ENCODE measurements at regions not wholly inside any gene's neighbourhood (a gene's known extent, or its start where the extent isn't known, plus 50 kb on each side); places are given as distances from the start of the nearest gene placed in this dataset.
"Not testable (repeated sequence)": the region's sequence is repeated elsewhere in the genome, so short reads cannot be mapped to it uniquely, and the experiment has no call there.

- intact Hi-C loops (cut with micrococcal nuclease), result no loop called here
- Mint-ChIP-seq H3K27me3 (no peaks in the 10 kb centered on the region), H3K36me3 (ENCODE audit: low read depth) (no peaks in the 10 kb centered on the region), H3K27ac (no peak overlapping the region), H3K4me1 (ENCODE audit: low read depth) (no peaks in the 10 kb centered on the region), H3K9me3 (no peaks in the 10 kb centered on the region), H3K4me3 (no peak overlapping the region)
Observed at GRCh38 chr2:198517976-198518375, 713.6 kb downstream of the PLCL1 start.

GRCh38 chr2:198508610-198509009, 704.2 kb downstream of the PLCL1 start:
- intact Hi-C loops (cut with micrococcal nuclease); H3K4me3 Mint-ChIP-seq; H3K4me1 Mint-ChIP-seq (ENCODE audit: low read depth); H3K9me3 Mint-ChIP-seq; H3K36me3 Mint-ChIP-seq (ENCODE audit: low read depth); H3K27ac Mint-ChIP-seq; H3K27me3 Mint-ChIP-seq: not testable (repeated sequence)

GRCh38 chr2:198499539-198499938, 695.1 kb downstream of the PLCL1 start:
- Mint-ChIP-seq H3K4me1 (ENCODE audit: low read depth) (no peaks in the 10 kb centered on the region), H3K9me3 (no peaks in the 10 kb centered on the region), H3K27me3 (no peaks in the 10 kb centered on the region), H3K27ac (no peak overlapping the region), H3K36me3 (ENCODE audit: low read depth) (no peaks in the 10 kb centered on the region), H3K4me3 (no peak overlapping the region)
- intact Hi-C loops (cut with micrococcal nuclease), result no loop called here

- intact Hi-C loops (cut with micrococcal nuclease), result no loop called here
- no peak overlapping the region for H3K4me3 Mint-ChIP-seq
- no peak overlapping the region for H3K27ac Mint-ChIP-seq
- H3K27me3 Mint-ChIP-seq, result no peaks in the 10 kb centered on the region
- H3K9me3 Mint-ChIP-seq, result no peaks in the 10 kb centered on the region
- H3K4me1 Mint-ChIP-seq (ENCODE audit: low read depth), result no peaks in the 10 kb centered on the region
- no peaks in the 10 kb centered on the region for H3K36me3 Mint-ChIP-seq (ENCODE audit: low read depth)
Observed at GRCh38 chr2:198498516-198498915, 694.1 kb downstream of the PLCL1 start.

GRCh38 chr2:198498048-198498447, 693.7 kb downstream of the PLCL1 start:
- Mint-ChIP-seq H3K27me3 (no peaks in the 10 kb centered on the region), H3K4me1 (ENCODE audit: low read depth) (no peaks in the 10 kb centered on the region), H3K27ac (no peak overlapping the region), H3K9me3 (no peaks in the 10 kb centered on the region), H3K36me3 (ENCODE audit: low read depth) (no peaks in the 10 kb centered on the region), H3K4me3 (no peak overlapping the region)
- intact Hi-C loops (cut with micrococcal nuclease), result no loop called here

GRCh38 chr2:198494931-198495330, 690.5 kb downstream of the PLCL1 start:
- no peaks in the 10 kb centered on the region for H3K4me1 Mint-ChIP-seq (ENCODE audit: low read depth)
- no peaks in the 10 kb centered on the region for H3K9me3 Mint-ChIP-seq
- intact Hi-C loops (cut with micrococcal nuclease), result no loop called here

GRCh38 chr2:198490748-198491147, 686.4 kb downstream of the PLCL1 start:
- H3K27me3 Mint-ChIP-seq, result no peaks in the 10 kb centered on the region
- H3K4me3 Mint-ChIP-seq, result no peak overlapping the region
- no peaks in the 10 kb centered on the region for H3K36me3 Mint-ChIP-seq (ENCODE audit: low read depth)
- no peaks in the 10 kb centered on the region for H3K4me1 Mint-ChIP-seq (ENCODE audit: low read depth)
- intact Hi-C loops (cut with micrococcal nuclease), result no loop called here
- no peaks in the 10 kb centered on the region for H3K9me3 Mint-ChIP-seq
- H3K27ac Mint-ChIP-seq, result no peak overlapping the region

More at GRCh38 chr2:198494931-198495330, 690.5 kb downstream of the PLCL1 start:
- Mint-ChIP-seq H3K36me3 (ENCODE audit: low read depth) (no peaks in the 10 kb centered on the region), H3K27me3 (no peaks in the 10 kb centered on the region), H3K27ac (no peak overlapping the region), H3K4me3 (no peak overlapping the region)

GRCh38 chr2:198488964-198489363, 684.6 kb downstream of the PLCL1 start:
- H3K27me3 Mint-ChIP-seq, result no peaks in the 10 kb centered on the region
- intact Hi-C loops (cut with micrococcal nuclease), result no loop called here
- H3K27ac Mint-ChIP-seq, result no peak overlapping the region
- H3K36me3 Mint-ChIP-seq (ENCODE audit: low read depth), result no peaks in the 10 kb centered on the region
- H3K9me3 Mint-ChIP-seq, result no peaks in the 10 kb centered on the region
- no peaks in the 10 kb centered on the region for H3K4me1 Mint-ChIP-seq (ENCODE audit: low read depth)
- no peak overlapping the region for H3K4me3 Mint-ChIP-seq

- Mint-ChIP-seq H3K36me3 (ENCODE audit: low read depth) (no peaks in the 10 kb centered on the region), H3K27me3 (no peaks in the 10 kb centered on the region), H3K4me3 (no peak overlapping the region), H3K4me1 (ENCODE audit: low read depth) (no peaks in the 10 kb centered on the region), H3K9me3 (no peaks in the 10 kb centered on the region), H3K27ac (no peak overlapping the region)
- intact Hi-C loops (cut with micrococcal nuclease), result no loop called here
Observed at GRCh38 chr2:198483051-198483450, 678.7 kb downstream of the PLCL1 start.

- Mint-ChIP-seq H3K9me3 (no peaks in the 10 kb centered on the region), H3K36me3 (ENCODE audit: low read depth) (no peaks in the 10 kb centered on the region), H3K27ac (no peak overlapping the region), H3K27me3 (no peaks in the 10 kb centered on the region), H3K4me1 (ENCODE audit: low read depth) (no peaks in the 10 kb centered on the region), H3K4me3 (no peak overlapping the region)
- intact Hi-C loops (cut with micrococcal nuclease), result no loop called here
Observed at GRCh38 chr2:198479065-198479464, 674.7 kb downstream of the PLCL1 start.

- Mint-ChIP-seq H3K27me3 (no peaks in the 10 kb centered on the region), H3K4me3 (no peak overlapping the region), H3K27ac (no peak overlapping the region), H3K4me1 (ENCODE audit: low read depth) (no peaks in the 10 kb centered on the region), H3K9me3 (no peaks in the 10 kb centered on the region), H3K36me3 (ENCODE audit: low read depth) (no peaks in the 10 kb centered on the region)
- intact Hi-C loops (cut with micrococcal nuclease), result no loop called here
Observed at GRCh38 chr2:198478361-198478760, 674.0 kb downstream of the PLCL1 start.

- no peak overlapping the region for H3K4me3 Mint-ChIP-seq
- no peaks in the 10 kb centered on the region for H3K9me3 Mint-ChIP-seq
- no peaks in the 10 kb centered on the region for H3K36me3 Mint-ChIP-seq (ENCODE audit: low read depth)
- no peaks in the 10 kb centered on the region for H3K27me3 Mint-ChIP-seq
- intact Hi-C loops (cut with micrococcal nuclease), result no loop called here
- H3K4me1 Mint-ChIP-seq (ENCODE audit: low read depth), result no peaks in the 10 kb centered on the region
- H3K27ac Mint-ChIP-seq, result no peak overlapping the region
Observed at GRCh38 chr2:198476007-198476406, 671.6 kb downstream of the PLCL1 start.

GRCh38 chr2:198471291-198471690, 666.9 kb downstream of the PLCL1 start:
- no peaks in the 10 kb centered on the region for H3K36me3 Mint-ChIP-seq (ENCODE audit: low read depth)
- H3K9me3 Mint-ChIP-seq, result no peaks in the 10 kb centered on the region
- H3K27me3 Mint-ChIP-seq, result no peaks in the 10 kb centered on the region
- no peak overlapping the region for H3K4me3 Mint-ChIP-seq
- intact Hi-C loops (cut with micrococcal nuclease), result no loop called here
- H3K27ac Mint-ChIP-seq, result no peak overlapping the region
- H3K4me1 Mint-ChIP-seq (ENCODE audit: low read depth), result no peaks in the 10 kb centered on the region

- Mint-ChIP-seq H3K4me3 (no peak overlapping the region), H3K27me3 (no peaks in the 10 kb centered on the region)
- intact Hi-C loops (cut with micrococcal nuclease), result no loop called here
Observed at GRCh38 chr2:198468136-198468535, 663.7 kb downstream of the PLCL1 start.

GRCh38 chr2:198465970-198466369, 661.6 kb downstream of the PLCL1 start:
- intact Hi-C loops (cut with micrococcal nuclease), result no loop called here
- no peak overlapping the region for H3K27ac Mint-ChIP-seq
- no peaks in the 10 kb centered on the region for H3K4me1 Mint-ChIP-seq (ENCODE audit: low read depth)
- H3K4me3 Mint-ChIP-seq, result no peak overlapping the region
- H3K27me3 Mint-ChIP-seq, result no peaks in the 10 kb centered on the region
- peaks cover 10% of the 10 kb centered on the region for H3K9me3 Mint-ChIP-seq
- H3K36me3 Mint-ChIP-seq (ENCODE audit: low read depth), result no peaks in the 10 kb centered on the region

More at GRCh38 chr2:198468136-198468535, 663.7 kb downstream of the PLCL1 start:
- Mint-ChIP-seq H3K9me3 (peaks cover 5% of the 10 kb centered on the region), H3K36me3 (ENCODE audit: low read depth) (no peaks in the 10 kb centered on the region), H3K4me1 (ENCODE audit: low read depth) (no peaks in the 10 kb centered on the region), H3K27ac (no peak overlapping the region)
